EL (cell line): ENCODE measurements at regions not wholly inside any gene's neighbourhood (a gene's known extent, or its start where the extent isn't known, plus 50 kb on each side); places are given as distances from the start of the nearest gene placed in this dataset.
"Not testable (repeated sequence)": the region's sequence is repeated elsewhere in the genome, so short reads cannot be mapped to it uniquely, and the experiment has no call there.

Experiments used
- DNase-seq: peaks from one replicate; pipeline ENCODE4 v3.0.0-alpha.2; 2016

DNA sequence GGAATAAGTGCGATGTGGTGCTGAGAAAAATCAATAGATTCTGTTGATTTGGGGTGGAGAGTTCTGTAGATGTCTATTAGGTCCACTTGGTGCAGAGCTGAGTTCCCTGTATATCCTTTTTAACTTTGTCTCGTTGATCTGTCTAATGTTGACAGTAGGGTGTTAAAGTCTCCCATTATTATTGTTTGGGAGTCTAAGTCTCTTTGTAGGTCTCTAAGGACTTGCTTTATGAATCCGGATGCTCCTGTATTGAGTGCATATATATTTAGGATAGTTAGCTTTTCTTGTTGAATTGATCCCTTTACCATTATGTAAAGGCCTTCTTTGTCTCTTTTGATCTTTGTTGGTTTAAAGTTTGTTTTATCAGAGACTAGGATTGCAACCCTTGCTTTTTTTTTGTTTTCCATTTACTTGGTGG is 170.8 kb upstream of the SLC38A2 start:
- DNase-seq = not testable (repeated sequence)

DNA sequence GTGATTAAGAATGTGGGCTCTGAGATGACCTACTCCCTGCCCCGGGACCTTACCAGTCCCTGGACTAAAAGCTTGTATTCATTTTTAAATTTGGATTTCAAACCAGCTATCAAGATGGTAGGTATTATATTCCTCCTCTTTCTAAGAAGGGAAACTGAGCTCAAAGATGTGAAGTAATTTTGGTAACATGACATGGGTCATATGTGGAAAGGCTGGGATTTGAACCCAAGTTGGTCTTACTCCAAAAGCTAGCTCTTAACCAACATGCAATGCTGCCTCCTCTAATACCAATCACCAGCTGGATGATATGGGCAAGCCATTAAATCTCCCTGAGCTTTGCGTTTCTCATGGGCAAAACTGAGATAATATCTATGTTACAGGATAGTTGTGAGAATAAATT is 166.4 kb upstream of the SLC38A2 start:
- DNase-seq = no peak

DNA sequence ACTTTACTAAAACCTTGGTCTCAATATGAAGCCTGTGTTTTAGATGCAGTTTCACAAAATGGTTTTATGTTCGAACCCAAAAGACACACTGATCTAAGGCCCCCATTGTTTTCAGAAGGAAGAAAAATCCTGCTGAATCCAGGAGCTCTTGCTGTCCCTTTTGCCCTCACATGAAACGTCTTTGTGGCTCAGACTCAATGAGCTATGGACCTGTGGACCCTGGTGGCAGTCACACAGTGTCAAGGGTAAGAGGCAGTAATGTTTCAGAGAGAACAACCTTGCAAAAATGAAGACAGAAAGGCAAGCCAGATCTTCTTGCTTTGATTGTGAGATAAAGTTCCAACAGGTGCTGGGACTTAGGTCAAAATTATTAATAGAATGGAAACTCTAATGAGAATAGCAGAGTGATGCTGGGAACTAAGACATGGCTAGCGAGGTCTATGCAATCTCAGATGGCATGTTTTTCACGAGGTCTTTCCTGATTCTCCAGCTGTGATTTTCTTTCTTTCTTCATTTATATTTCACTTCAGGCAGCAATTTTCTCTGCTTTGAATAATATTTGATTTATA is 164.9 kb upstream of the SLC38A2 start:
- no peak for DNase-seq

DNA sequence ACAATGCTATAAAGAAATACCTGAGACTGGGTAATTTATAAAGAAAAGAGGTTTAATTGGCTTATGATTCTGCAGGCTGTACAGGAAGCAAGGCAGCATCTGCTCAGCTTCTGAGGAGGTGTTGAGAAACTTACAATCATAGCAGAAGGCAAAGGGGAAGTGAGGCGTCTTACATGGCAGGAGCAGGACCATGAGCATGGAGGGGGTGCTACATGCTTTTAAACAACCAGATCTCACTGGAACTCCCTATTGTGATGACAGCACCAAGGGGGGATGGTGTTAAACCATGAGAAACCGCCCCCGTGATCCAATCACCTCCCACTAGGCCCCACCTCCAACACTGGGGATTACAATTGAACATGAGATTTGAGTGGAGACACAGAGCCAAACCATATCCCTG is 163.7 kb upstream of the SLC38A2 start:
- DNase-seq = not testable (repeated sequence)

DNA sequence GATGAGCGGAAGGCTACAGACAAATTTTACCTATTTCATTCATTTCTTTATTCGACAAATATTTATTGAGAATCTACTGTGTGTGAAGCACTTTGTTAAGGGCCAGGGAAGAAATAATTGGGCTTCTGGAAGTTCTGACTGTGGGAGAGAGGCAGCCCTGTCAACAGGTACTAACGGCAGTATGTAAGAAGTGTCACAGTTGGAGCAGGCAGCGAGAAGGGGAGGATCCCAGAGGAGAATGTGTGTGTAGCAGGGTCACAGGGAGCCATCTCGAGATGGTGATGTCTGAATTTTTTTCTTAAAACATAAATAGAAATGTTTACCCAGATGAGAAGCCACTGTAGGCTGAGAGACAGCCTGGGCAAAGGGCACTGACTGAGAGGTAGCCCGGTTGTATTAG is 163.3 kb upstream of the SLC38A2 start:
- DNase-seq = no peak

DNA sequence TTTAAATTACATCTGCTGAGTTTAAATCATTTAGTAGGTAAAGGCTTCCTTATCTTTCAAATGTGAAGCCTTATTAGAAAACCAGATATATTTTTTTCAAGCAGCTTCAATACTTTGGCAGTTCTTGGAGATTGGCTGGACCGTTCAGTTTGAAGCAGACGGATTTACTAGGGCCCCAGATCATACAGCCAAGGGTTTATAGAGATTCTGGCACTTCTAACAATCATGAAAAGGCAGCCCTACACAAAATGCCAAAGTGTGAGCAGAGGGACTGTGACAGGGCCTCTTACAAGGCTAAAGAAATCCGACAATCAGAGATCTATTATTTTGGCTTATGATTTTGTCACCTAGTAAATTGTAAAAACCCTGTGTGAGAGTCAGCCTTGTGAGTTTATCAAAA is 162.8 kb upstream of the SLC38A2 start:
- no peak for DNase-seq

DNA sequence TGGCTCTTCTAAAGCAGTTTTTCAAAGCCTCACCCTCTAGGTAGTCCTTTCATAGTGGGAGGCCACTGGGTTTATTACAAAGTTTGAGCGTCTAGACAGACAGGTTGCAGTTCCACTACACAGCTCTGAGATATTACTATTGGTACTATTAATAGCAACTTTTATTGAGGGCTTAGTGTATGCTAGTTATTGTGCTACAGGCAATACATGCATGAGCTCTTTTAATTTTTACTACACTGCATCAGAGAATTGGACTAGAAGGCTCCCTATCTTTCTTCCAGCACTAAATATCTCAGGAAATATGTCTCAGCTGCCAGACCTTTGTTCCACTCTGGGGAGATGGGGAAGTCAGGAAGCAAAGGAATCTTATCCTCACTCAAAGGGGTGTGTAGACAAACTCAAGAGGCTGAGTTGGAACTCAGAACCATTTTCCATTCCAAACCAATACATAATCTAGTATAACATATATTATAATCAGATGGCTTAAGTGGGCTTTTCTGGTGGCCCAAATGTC is 161.8 kb upstream of the SLC38A2 start:
- no peak for DNase-seq

DNA sequence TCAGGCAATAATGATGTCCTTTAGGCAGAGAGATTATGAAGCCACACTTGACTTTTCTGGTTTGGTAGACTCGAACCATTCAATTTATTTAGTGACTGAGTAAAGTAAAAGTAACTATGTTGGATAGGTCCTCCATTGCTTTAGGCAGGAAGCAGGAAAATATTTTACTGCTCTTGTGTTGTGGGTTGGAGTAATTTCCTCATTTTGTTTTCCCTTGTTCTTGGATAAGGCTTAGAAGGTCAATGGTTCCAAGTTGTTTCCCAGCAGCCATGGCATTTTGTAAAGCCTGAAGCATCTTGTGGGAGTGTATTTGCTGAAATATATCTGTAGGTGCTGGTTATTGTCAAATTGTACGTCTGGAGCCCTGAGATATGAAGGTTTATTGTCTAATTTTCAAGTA is 161.2 kb upstream of the SLC38A2 start:
- DNase-seq = no peak

DNA sequence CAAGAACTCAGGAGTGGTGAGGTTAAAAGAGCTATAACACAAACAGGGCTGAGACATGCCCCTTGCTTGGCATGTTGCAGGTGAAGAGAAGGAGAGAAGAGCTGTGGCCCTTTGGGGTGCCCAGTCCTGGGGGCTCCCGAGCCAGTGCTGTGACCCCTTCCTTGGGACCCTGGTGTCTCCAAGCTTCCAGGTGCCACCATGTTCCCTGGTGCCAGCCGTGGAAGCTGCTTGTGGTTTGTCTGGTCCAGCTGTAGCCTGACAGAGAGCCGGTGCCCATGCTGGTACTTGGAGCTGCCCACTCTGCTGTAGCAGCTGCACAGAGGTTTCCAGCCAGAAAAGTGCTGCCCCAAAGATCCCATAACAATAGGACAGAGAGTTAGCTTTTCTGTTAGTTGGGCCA is 159.2 kb upstream of the SLC38A2 start:
- DNase-seq = no peak

DNA sequence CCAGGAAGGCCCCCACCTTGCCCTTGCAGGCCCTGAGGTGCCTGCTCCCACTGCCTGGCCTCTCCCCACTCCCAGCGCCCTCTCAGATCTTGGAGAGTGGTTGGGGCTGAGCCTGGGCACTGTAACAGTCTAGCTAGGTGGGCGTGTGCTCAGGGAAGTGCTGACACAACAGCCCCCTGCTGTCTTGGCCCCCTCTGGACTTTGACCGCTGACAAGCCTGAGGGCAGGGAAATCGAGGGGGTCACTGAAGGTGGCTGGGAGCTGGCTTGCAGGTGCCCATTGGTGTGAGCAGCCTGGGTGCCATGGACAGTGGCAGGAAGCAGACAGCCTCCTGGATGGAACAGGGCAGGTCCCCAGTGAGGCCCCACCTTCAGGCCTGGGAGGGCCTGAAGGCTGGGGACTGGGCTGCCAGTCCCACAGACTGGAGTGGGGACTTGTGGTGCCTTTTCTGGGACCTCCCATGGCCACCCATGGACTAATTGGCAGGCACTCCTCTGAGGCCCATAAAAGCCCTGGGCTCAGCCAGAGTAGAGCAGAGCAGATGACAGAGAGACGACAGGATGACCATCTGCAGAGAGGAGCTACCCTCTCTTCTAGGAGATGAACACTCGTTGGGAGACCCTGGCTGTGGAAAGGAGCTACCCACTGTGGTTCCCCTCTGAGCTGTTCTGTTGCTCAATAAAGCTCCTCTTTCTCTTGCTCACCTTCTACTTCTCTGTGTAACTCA is 158.6 kb upstream of the SLC38A2 start:
- no peak for DNase-seq

DNA sequence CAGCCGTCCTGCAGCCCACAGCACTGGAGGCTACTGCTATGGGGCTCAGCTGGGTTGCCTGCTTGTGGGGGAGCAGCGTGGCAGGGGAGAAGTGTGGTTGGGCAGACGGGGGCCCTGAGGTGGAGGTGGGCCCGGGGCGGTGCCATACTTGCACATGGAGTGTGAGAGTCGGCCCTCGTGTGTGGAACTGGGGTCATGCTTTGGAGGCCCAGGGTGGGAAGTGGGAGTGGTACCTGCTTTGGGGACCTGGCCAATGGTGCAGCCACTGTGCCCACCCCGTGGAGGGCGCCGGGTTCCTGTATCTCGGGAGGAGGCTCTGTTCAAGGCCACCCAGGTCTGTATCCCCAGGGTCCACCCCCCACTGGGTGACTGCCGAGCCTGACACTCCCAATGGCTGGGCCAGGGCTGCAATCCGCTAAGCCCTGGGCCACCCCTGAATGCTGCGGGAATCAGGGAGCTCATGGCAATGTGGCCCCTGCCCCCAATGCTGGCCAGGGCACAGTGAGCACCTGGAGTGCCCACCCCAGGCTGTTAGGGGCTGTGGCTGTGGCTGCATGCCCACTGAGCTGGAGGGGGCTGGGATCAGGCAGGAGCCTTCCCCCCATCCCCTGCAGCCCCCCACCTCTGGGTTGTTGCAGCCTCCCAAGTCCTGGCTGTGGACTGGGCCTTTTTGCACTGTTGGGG is 157.9 kb upstream of the SLC38A2 start:
- no peak for DNase-seq

DNA sequence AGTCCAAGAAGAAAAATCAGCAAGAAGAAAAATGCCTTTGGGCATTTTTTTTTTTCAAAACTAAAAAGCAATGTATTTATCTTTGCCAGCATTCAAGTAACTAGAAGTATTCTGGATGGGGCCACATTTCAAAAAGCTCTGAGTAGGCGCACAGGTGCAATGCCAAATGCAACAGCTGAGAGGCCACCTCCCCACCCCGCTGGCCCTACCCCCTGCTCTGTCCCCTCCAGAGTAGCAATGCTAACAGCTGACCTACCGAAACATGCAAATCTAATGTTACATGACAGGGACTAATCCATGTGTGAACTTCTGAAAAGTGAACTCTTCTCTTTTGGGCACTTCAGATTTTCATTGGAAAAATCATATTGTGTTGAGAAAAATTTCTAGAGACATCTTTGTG is 153.7 kb upstream of the SLC38A2 start:
- DNase-seq = no peak

DNA sequence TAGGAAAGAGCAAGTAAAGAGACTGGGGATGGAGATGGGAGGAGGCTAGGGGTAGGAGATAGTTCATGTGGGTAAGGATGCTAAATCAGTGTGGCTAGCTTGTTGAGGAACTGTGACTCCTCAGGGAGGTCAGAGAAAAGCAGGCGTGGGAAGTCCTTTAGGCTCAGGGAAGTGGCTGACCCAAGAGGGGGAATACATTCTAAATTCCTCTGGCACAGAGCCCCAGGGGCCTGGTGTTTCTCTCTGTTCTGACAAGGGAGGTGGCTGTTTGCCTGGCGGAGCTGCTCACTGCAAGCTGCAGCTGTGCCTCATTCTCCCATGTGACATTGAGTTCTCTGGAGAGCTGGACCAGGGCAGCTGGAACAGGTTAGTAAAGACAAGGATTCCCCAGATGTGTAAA is 152.2 kb upstream of the SLC38A2 start:
- DNase-seq = peak; percentile 76

DNA sequence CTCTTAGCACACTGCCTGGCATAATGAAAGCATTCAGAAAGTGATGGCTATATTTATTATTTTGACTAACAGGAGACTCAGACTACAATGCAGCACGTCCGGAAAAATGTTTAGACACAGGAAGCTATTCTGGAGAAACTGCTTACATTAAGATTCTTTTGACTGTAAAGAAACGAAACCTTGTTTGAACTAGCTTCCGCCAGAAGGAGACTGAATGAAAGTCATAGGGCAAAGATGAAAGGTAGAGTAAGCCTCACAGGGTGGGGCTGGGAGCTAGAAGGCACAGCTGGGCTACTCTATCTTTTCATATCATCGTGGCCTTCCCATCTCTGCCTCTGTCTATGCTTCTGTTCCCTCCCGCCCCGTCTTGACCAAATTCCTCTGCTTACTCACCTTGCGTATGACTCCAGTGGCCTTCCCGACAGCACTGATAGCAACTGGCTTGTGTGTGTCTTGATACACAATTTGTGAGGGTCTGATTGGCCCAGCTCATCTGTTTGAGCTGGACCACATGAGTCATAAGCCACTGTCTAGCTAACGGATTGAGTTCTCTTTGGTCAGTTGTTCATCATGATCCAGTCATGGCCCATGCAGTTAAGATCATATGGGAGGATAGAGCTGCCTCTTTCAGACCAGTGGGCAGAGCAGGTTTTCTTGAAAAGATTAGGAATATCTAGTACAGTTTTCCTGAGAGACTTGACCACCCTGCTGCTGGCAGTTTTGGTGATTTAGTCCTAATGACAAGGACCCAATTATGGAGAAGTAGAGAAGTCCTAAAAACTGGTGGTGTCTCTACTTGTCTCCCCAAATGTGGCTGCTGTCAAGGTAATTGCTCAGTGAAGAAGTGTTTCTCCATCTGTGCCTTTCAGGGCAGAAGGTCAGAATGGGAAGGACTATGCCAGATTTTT is 151.5 kb upstream of the SLC38A2 start:
- DNase-seq = peak; percentile 97

DNA sequence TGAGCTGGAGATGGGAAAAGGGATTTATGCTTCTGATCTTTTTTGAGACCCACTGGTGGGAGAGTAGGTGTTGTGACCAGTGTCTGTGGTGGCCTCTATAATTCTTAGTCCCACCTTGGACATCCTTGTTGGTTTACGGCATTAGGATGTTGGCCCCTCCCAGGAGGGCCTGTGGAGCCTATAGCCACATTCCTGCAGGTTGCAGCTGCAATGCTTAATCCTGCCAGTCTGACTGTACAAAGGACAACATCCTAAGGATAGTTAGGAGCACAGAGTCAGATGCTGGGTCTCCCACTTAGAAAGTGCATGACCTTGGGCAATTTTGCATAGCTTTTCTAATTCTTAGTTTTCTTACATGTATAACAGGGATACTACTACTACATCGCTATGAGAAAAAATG is 150.9 kb upstream of the SLC38A2 start:
- peak; percentile 39 for DNase-seq

DNA sequence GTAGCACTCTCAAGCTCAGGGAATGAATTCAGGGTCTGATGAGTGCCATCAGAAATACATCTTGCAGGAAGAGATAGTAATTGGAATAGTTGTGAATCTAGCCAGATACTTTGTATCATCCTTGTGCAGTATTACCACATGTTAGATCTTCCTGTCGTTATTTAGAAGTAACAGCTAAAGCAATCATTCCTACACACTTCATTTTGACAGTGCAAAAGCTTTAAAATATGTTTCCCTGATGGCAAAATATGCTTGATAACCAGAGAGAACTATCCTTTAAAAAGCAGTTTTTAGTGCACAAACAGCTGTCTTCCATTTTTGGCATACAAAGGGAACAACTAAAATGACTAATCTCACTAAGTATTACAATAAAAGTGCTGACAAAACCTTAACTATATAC is 149.5 kb upstream of the SLC38A2 start:
- DNase-seq = no peak

DNA sequence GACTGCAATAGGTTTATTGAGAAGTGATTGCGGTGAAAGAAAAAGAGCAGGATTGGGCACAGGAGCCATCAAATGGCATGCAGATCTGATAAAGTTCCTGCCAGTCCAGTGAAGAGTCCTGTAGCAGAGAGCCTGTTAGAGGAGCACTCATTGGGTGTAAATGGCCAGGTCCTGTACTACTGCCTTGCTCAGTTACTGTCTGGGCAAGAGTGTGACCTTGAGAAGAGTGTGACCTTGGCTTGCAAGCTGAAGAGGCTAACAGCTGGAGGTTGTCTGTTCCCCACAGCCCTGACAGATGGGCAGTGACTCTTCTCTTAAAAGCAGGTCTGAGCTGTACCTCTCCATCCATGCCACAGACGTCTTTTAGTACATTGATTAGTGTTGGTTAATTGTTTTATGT is 148.6 kb upstream of the SLC38A2 start:
- no peak for DNase-seq

DNA sequence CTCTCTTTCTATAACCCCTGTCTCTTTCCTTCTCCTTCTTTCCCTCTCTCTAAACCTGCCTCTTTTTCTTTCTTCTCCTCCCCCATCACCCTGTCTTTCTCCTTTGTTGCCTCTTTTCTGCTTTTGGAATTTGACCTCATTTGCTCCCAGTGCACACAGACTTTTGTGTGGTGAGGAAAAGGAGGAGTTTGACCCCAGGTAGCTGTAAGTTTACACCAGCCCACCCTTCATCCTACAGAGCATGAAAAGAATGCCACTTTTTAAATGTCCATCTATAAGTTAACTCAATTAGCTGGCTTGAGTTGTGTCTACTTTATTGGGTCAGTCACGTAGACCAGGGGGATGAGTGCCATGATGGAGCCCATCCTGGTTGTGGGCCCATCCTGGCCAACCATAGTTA is 146.8 kb upstream of the SLC38A2 start:
- DNase-seq = no peak

DNA sequence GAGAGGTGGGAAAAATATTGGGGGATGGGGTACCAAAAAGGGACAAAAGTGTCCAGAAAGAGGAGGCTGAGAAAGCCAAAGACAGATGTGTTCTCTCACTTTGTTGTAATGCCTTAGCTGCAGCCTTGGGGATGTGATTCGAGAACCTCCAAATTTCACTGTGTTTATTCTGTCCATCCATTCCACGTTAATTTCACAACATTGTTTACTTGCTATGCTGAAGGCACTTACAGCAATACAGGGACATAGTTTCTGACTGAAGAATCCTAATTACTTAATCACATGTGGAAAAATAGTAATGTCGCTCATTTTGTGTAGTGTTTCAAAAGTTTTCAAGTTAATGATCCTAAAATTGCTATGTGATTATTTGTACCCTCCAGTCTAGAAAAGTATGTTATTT is 146.2 kb upstream of the SLC38A2 start:
- no peak for DNase-seq

DNA sequence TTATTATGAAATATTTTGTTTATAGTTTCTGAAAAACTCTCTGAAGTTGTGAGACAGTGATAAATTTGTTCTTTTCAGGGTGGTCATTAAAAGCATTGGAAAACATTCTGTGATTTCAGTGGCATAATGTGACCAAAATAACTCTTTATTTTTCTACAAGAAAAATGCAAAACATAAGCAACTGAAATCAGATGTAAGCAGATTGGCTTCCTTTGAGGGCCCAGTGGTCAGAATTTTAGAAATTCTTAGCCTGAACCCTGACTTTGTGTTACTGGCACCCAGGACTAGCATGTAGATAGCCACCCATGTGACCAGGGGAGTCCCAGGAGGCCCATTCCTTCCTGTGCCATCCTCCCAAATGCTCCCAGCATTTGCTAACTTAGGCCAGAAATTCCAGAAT is 145.6 kb upstream of the SLC38A2 start:
- DNase-seq = no peak

DNA sequence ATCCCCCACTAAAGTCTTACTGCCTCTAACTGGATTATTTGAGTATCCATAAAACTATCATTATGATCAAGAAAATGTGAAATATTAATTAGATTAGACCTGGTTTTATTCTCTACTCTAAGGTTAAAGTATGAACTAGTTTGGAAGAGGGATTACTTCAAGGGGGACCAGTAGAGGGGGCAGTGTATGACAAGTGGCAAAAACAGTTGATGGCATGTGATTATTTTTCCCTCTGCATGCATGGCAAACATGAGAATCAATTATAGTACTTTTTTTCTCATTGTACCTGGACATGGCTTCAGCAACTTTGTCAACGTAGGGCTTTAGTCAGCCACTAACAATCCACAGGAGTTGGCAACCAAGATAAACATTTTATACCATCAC is 145.0 kb upstream of the SLC38A2 start:
- DNase-seq = no peak

DNA sequence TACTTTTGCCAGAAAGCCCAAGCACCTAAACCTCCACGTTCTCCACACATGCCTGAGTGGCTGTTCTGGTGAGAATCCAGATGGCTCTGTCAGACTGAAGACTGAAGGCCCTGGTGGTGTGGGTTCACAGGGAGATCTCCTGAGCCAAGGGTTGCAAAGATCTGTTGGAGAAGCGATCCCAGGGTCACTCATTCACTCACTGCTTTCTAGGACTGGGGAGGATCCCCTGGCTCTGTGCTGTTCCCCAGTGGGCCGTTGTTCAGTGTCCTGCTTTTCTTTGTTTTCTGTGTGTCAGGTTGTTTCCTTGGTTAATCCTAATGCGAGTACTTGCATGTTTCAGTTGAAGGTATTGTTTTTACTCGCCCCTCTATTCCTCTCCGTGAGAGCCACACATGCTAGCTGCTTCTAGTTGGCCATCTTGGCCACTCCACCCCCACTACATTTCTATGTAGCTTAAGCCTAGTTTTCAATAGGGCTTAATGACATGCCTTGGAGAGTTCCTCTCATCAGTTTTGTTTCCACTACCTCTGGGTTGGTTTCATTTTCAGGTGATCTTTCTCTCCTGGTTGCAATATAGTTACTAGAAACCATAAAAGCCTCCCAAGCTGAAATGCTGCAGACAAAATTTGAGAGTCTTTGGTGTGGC is 144.5 kb upstream of the SLC38A2 start:
- no peak for DNase-seq
